ENCODE measurements at regions not wholly inside any gene's neighbourhood (a gene's known extent, or its start where the extent isn't known, plus 50 kb on each side); places are given as distances from the start of the nearest gene placed in this dataset.

GRCh38 chr12:94078138-94078723 is 70.1 kb upstream of the PLXNC1 start:
- DNase-seq: no peak
- ATAC-seq: no peak
- H3K4me1 Mint-ChIP-seq: peaks cover 9% of the 10 kb centered on the region
- H3K27me3 Mint-ChIP-seq: peaks cover 5% of the 10 kb centered on the region
- H3K36me3 Mint-ChIP-seq (ENCODE audit: low read depth): no peaks in the 10 kb centered on the region
- no peak overlapping the region for H3K27ac Mint-ChIP-seq
- H3K4me3 Mint-ChIP-seq: no peak overlapping the region
- peaks cover 1% of the 10 kb centered on the region for H3K9me3 Mint-ChIP-seq

- DNase-seq: no peak
- Mint-ChIP-seq H3K27me3 (peaks cover 5% of the 10 kb centered on the region), H3K4me1 (peaks cover 9% of the 10 kb centered on the region), H3K36me3 (ENCODE audit: low read depth) (no peaks in the 10 kb centered on the region), H3K9me3 (peaks cover 5% of the 10 kb centered on the region), H3K4me3 (no peak overlapping the region), H3K27ac (no peak overlapping the region)
- no peak for ATAC-seq
Observed at GRCh38 chr12:94078736-94079509, 69.5 kb upstream of the PLXNC1 start.

- Mint-ChIP-seq H3K4me3 (no peak overlapping the region), H3K36me3 (ENCODE audit: low read depth) (no peaks in the 10 kb centered on the region), H3K27ac (no peak overlapping the region), H3K9me3 (peaks cover 5% of the 10 kb centered on the region), H3K4me1 (peaks cover 9% of the 10 kb centered on the region), H3K27me3 (peaks cover 5% of the 10 kb centered on the region)
- DNase-seq (no peak), ATAC-seq (no peak)
Observed at GRCh38 chr12:94079566-94080340, 68.6 kb upstream of the PLXNC1 start.

GRCh38 chr12:94080341-94081009 is 67.9 kb upstream of the PLXNC1 start:
- no peak overlapping the region for H3K4me3 Mint-ChIP-seq
- DNase-seq: no peak
- ATAC-seq: no peak
- peaks cover 7% of the 10 kb centered on the region for H3K4me1 Mint-ChIP-seq
- no peak overlapping the region for H3K27ac Mint-ChIP-seq
- H3K9me3 Mint-ChIP-seq: peaks cover 5% of the 10 kb centered on the region
- H3K27me3 Mint-ChIP-seq: peaks cover 4% of the 10 kb centered on the region
- no peaks in the 10 kb centered on the region for H3K36me3 Mint-ChIP-seq (ENCODE audit: low read depth)

- Mint-ChIP-seq H3K27me3 (peaks cover 4% of the 10 kb centered on the region), H3K4me3 (no peak overlapping the region), H3K27ac (no peak overlapping the region), H3K4me1 (peaks cover 7% of the 10 kb centered on the region), H3K36me3 (ENCODE audit: low read depth) (no peaks in the 10 kb centered on the region), H3K9me3 (peaks cover 5% of the 10 kb centered on the region)
- ATAC-seq (no peak), DNase-seq (no peak)
Observed at GRCh38 chr12:94082690-94083089, 65.7 kb upstream of the PLXNC1 start.

- ATAC-seq: no peak
- Mint-ChIP-seq H3K9me3 (no peaks in the 10 kb centered on the region), H3K4me1 (no peaks in the 10 kb centered on the region)
Observed at GRCh38 chr12:94089891-94090290, 58.5 kb upstream of the PLXNC1 start.

GRCh38 chr12:94091624-94092023 is 56.8 kb upstream of the PLXNC1 start:
- Mint-ChIP-seq H3K36me3 (ENCODE audit: low read depth) (no peaks in the 10 kb centered on the region), H3K4me1 (no peaks in the 10 kb centered on the region), H3K4me3 (no peak overlapping the region), H3K9me3 (no peaks in the 10 kb centered on the region), H3K27ac (no peak overlapping the region), H3K27me3 (no peaks in the 10 kb centered on the region)
- DNase-seq (no peak), ATAC-seq (no peak)

More at GRCh38 chr12:94089891-94090290, 58.5 kb upstream of the PLXNC1 start:
- no peaks in the 10 kb centered on the region for H3K36me3 Mint-ChIP-seq (ENCODE audit: low read depth)
- H3K27ac Mint-ChIP-seq: no peak overlapping the region
- H3K27me3 Mint-ChIP-seq: no peaks in the 10 kb centered on the region
- no peak overlapping the region for H3K4me3 Mint-ChIP-seq
- no peak for DNase-seq

- H3K9me3 Mint-ChIP-seq: no peaks in the 10 kb centered on the region
- no peaks in the 10 kb centered on the region for H3K36me3 Mint-ChIP-seq (ENCODE audit: low read depth)
- no peaks in the 10 kb centered on the region for H3K4me1 Mint-ChIP-seq
- H3K27ac Mint-ChIP-seq: no peak overlapping the region
- DNase-seq (no peak), ATAC-seq (no peak)
- H3K27me3 Mint-ChIP-seq: peaks cover 3% of the 10 kb centered on the region
- H3K4me3 Mint-ChIP-seq: no peak overlapping the region
Observed at GRCh38 chr12:94092516-94093241, 55.7 kb upstream of the PLXNC1 start.

- Mint-ChIP-seq H3K9me3 (no peaks in the 10 kb centered on the region), H3K27me3 (peaks cover 9% of the 10 kb centered on the region), H3K4me3 (no peak overlapping the region), H3K36me3 (ENCODE audit: low read depth) (no peaks in the 10 kb centered on the region), H3K4me1 (peaks cover 6% of the 10 kb centered on the region), H3K27ac (no peak overlapping the region)
- DNase-seq (no peak), ATAC-seq (no peak)
Observed at GRCh38 chr12:94094700-94095099, 53.7 kb upstream of the PLXNC1 start.

GRCh38 chr12:94095618-94096017 is 52.8 kb upstream of the PLXNC1 start:
- Mint-ChIP-seq H3K9me3 (no peaks in the 10 kb centered on the region), H3K4me1 (peaks cover 15% of the 10 kb centered on the region), H3K27ac (no peak overlapping the region), H3K36me3 (ENCODE audit: low read depth) (no peaks in the 10 kb centered on the region), H3K27me3 (peaks cover 17% of the 10 kb centered on the region), H3K4me3 (no peak overlapping the region)
- DNase-seq (no peak), ATAC-seq (no peak)

GRCh38 chr12:94098466-94098865 is 49.9 kb upstream of the PLXNC1 start:
- Mint-ChIP-seq H3K36me3 (ENCODE audit: low read depth) (no peaks in the 10 kb centered on the region), H3K4me3 (no peak overlapping the region), H3K9me3 (no peaks in the 10 kb centered on the region), H3K4me1 (peaks cover 28% of the 10 kb centered on the region), H3K27me3 (peaks cover 18% of the 10 kb centered on the region), H3K27ac (no peak overlapping the region)
- ATAC-seq: no peak
- no peak for DNase-seq

Data from activated naive CD8-positive, alpha-beta T cell treated with anti-CD3 and anti-CD28 coated beads, Interleukin-2, amount 50 U/mL, for 24 hours (primary cell).